ENCODE measurements at regions not wholly inside any gene's neighbourhood (a gene's known extent, or its start where the extent isn't known, plus 50 kb on each side); places are given as distances from the start of the nearest gene placed in this dataset.

- H3K27me3 ChIP-seq (ENCODE audit: low read depth): no peaks in the 10 kb centered on the region
- no peak overlapping the region for H3K4me3 ChIP-seq
- TF ChIP-seq CTCF (IDR thresholded peaks at IDR 0.05; ENCODE audit: borderline replicate concordance): no peak
- no peak for DNase-seq
- H3K27ac ChIP-seq (replicated peaks): no peak overlapping the region
- peaks cover 35% of the 10 kb centered on the region for H3K9me3 ChIP-seq (replicated peaks)
- H3K4me1 ChIP-seq: no peaks in the 10 kb centered on the region
- H3K36me3 ChIP-seq: no peaks in the 10 kb centered on the region
- intact Hi-C loops (cut with micrococcal nuclease): no loop called here
Measured at GRCh38 chr7:153642989-153643388, 409.2 kb upstream of the DPP6 start.

GRCh38 chr7:153657182-153657800 is 394.9 kb upstream of the DPP6 start:
- Histone ChIP-seq H3K4me1 (no peaks in the 10 kb centered on the region), H3K4me3 (no peak overlapping the region), H3K36me3 (no peaks in the 10 kb centered on the region), H3K9me3 (replicated peaks) (peaks cover 25% of the 10 kb centered on the region), H3K27me3 (ENCODE audit: low read depth) (no peaks in the 10 kb centered on the region), H3K27ac (replicated peaks) (no peak overlapping the region)
- TF ChIP-seq CTCF (IDR thresholded peaks at IDR 0.05; ENCODE audit: borderline replicate concordance): no peak
- DNase-seq: no peak
- intact Hi-C loops (cut with micrococcal nuclease): no loop called here

GRCh38 chr7:153675131-153675530 is 377.1 kb upstream of the DPP6 start:
- Histone ChIP-seq H3K36me3 (no peaks in the 10 kb centered on the region), H3K27ac (replicated peaks) (no peak overlapping the region), H3K9me3 (replicated peaks) (no peaks in the 10 kb centered on the region), H3K4me1 (no peaks in the 10 kb centered on the region), H3K4me3 (no peak overlapping the region), H3K27me3 (ENCODE audit: low read depth) (no peaks in the 10 kb centered on the region)
- no peak for DNase-seq
- intact Hi-C loops (cut with micrococcal nuclease): no loop called here
- no peak for TF ChIP-seq CTCF (IDR thresholded peaks at IDR 0.05; ENCODE audit: borderline replicate concordance)

GRCh38 chr7:153682628-153683027 is 369.6 kb upstream of the DPP6 start:
- DNase-seq: no peak
- H3K4me3 ChIP-seq: no peak overlapping the region
- H3K36me3 ChIP-seq: no peaks in the 10 kb centered on the region
- peaks cover 5% of the 10 kb centered on the region for H3K9me3 ChIP-seq (replicated peaks)
- no peaks in the 10 kb centered on the region for H3K4me1 ChIP-seq
- TF ChIP-seq CTCF (IDR thresholded peaks at IDR 0.05; ENCODE audit: borderline replicate concordance): no peak
- H3K27me3 ChIP-seq (ENCODE audit: low read depth): no peaks in the 10 kb centered on the region
- no peak overlapping the region for H3K27ac ChIP-seq (replicated peaks)
- intact Hi-C loops (cut with micrococcal nuclease): no loop called here

- Histone ChIP-seq H3K27me3 (ENCODE audit: low read depth) (no peaks in the 10 kb centered on the region), H3K4me1 (no peaks in the 10 kb centered on the region), H3K36me3 (no peaks in the 10 kb centered on the region), H3K27ac (replicated peaks) (no peak overlapping the region), H3K4me3 (no peak overlapping the region), H3K9me3 (replicated peaks) (no peaks in the 10 kb centered on the region)
- intact Hi-C loops (cut with micrococcal nuclease): no loop called here
- DNase-seq: no peak
- TF ChIP-seq CTCF (IDR thresholded peaks at IDR 0.05; ENCODE audit: borderline replicate concordance): no peak
Measured at GRCh38 chr7:153696242-153696641, 356.0 kb upstream of the DPP6 start.
